ENCODE measurements at regions not wholly inside any gene's neighbourhood (a gene's known extent, or its start where the extent isn't known, plus 50 kb on each side); places are given as distances from the start of the nearest gene placed in this dataset.

DNA sequence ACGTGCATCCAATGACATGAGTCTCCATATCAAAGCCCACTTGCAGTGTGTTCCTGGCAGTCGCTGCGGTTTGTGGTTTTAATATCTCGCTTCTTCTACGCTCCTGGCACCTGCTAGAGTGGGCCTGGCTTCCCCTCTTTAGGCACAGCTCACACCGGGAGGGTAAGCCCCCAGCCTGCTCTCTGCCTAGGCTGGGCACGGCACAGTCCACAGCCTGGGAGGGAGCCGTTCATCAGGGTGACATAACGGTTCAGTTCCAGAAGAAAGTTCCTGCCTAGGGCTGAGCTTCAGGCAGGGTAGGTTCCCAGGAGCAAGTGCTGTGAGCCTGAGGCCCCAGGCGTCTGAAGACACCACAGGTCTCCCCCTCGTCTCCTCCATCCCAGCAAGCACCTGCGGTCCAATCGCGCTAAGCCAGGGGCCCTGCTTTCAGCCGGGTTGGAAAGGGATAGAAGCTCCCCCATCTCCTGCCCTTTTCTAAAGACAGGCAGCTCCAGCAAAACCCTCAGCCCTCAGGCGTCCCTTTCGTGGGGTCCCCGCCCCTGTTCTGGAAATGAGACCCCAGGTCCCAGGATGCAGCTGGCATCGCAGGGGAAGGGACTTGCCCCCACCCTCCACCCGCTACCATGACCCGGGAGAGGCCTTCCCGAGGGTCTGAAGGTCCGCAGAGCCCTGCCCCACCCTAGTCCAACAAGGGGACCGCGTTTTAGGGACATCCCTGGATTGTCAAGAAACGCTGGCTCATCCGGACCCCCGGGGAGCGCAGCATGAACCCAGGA lies 121.6 kb upstream of the ZNF507 start:
- ATAC-seq = no peak
- TF ChIP-seq ZFP3 (CRISPR knock-in tag; IDR thresholded peaks at IDR 0.05) (no peak), BACH2 (CRISPR knock-in tag; IDR thresholded peaks at IDR 0.05; ENCODE audit: borderline replicate concordance) (no peak), ARNTL (CRISPR knock-in tag; IDR thresholded peaks at IDR 0.05; ENCODE audit: borderline replicate concordance, low read depth) (no peak), CSDC2 (CRISPR knock-in tag; IDR thresholded peaks at IDR 0.05) (no peak), OSR1 (CRISPR knock-in tag; IDR thresholded peaks at IDR 0.05) (no peak), PPARA (CRISPR knock-in tag; IDR thresholded peaks at IDR 0.05; ENCODE audit: borderline replicate concordance) (no peak), ZFP30 (CRISPR knock-in tag; IDR thresholded peaks at IDR 0.05) (no peak), ISL1 (CRISPR knock-in tag; IDR thresholded peaks at IDR 0.05) (no peak), ZC3H10 (CRISPR knock-in tag; IDR thresholded peaks at IDR 0.05) (no peak), TOX (CRISPR knock-in tag; IDR thresholded peaks at IDR 0.05; ENCODE audit: borderline replicate concordance) (no peak), ZNF70 (CRISPR knock-in tag; IDR thresholded peaks at IDR 0.05) (no peak), SNAI2 (CRISPR knock-in tag; IDR thresholded peaks at IDR 0.05) (no peak), GLIS3 (CRISPR knock-in tag; IDR thresholded peaks at IDR 0.05) (no peak), ZNF8 (CRISPR knock-in tag; IDR thresholded peaks at IDR 0.05) (no peak), ESRRG (CRISPR knock-in tag; IDR thresholded peaks at IDR 0.05) (no peak)
- TF ChIP-seq, protein P1, sequence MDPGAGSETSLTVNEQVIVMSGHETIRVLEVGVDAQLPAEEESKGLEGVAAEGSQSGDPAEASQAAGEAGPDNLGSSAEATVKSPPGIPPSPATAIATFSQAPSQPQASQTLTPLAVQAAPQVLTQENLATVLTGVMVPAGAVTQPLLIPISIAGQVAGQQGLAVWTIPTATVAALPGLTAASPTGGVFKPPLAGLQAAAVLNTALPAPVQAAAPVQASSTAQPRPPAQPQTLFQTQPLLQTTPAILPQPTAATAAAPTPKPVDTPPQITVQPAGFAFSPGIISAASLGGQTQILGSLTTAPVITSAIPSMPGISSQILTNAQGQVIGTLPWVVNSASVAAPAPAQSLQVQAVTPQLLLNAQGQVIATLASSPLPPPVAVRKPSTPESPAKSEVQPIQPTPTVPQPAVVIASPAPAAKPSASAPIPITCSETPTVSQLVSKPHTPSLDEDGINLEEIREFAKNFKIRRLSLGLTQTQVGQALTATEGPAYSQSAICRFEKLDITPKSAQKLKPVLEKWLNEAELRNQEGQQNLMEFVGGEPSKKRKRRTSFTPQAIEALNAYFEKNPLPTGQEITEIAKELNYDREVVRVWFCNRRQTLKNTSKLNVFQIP (CRISPR knock-in tag; IDR thresholded peaks at IDR 0.05; ENCODE audit: borderline replicate concordance, low read depth) = no peak
- TF ChIP-seq, protein P2, sequence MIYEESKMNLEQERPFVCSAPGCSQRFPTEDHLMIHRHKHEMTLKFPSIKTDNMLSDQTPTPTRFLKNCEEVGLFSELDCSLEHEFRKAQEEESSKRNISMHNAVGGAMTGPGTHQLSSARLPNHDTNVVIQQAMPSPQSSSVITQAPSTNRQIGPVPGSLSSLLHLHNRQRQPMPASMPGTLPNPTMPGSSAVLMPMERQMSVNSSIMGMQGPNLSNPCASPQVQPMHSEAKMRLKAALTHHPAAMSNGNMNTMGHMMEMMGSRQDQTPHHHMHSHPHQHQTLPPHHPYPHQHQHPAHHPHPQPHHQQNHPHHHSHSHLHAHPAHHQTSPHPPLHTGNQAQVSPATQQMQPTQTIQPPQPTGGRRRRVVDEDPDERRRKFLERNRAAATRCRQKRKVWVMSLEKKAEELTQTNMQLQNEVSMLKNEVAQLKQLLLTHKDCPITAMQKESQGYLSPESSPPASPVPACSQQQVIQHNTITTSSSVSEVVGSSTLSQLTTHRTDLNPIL (CRISPR knock-in tag; IDR thresholded peaks at IDR 0.05; ENCODE audit: low read depth) = no peak
- TF ChIP-seq, protein P3, sequence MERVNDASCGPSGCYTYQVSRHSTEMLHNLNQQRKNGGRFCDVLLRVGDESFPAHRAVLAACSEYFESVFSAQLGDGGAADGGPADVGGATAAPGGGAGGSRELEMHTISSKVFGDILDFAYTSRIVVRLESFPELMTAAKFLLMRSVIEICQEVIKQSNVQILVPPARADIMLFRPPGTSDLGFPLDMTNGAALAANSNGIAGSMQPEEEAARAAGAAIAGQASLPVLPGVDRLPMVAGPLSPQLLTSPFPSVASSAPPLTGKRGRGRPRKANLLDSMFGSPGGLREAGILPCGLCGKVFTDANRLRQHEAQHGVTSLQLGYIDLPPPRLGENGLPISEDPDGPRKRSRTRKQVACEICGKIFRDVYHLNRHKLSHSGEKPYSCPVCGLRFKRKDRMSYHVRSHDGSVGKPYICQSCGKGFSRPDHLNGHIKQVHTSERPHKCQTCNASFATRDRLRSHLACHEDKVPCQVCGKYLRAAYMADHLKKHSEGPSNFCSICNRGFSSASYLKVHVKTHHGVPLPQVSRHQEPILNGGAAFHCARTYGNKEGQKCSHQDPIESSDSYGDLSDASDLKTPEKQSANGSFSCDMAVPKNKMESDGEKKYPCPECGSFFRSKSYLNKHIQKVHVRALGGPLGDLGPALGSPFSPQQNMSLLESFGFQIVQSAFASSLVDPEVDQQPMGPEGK (CRISPR knock-in tag; IDR thresholded peaks at IDR 0.05; ENCODE audit: borderline replicate concordance) = no peak
- TF ChIP-seq, protein P4, sequence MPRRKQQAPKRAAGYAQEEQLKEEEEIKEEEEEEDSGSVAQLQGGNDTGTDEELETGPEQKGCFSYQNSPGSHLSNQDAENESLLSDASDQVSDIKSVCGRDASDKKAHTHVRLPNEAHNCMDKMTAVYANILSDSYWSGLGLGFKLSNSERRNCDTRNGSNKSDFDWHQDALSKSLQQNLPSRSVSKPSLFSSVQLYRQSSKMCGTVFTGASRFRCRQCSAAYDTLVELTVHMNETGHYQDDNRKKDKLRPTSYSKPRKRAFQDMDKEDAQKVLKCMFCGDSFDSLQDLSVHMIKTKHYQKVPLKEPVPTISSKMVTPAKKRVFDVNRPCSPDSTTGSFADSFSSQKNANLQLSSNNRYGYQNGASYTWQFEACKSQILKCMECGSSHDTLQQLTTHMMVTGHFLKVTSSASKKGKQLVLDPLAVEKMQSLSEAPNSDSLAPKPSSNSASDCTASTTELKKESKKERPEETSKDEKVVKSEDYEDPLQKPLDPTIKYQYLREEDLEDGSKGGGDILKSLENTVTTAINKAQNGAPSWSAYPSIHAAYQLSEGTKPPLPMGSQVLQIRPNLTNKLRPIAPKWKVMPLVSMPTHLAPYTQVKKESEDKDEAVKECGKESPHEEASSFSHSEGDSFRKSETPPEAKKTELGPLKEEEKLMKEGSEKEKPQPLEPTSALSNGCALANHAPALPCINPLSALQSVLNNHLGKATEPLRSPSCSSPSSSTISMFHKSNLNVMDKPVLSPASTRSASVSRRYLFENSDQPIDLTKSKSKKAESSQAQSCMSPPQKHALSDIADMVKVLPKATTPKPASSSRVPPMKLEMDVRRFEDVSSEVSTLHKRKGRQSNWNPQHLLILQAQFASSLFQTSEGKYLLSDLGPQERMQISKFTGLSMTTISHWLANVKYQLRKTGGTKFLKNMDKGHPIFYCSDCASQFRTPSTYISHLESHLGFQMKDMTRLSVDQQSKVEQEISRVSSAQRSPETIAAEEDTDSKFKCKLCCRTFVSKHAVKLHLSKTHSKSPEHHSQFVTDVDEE (CRISPR knock-in tag; IDR thresholded peaks at IDR 0.05) = no peak
- TF ChIP-seq, protein P5, sequence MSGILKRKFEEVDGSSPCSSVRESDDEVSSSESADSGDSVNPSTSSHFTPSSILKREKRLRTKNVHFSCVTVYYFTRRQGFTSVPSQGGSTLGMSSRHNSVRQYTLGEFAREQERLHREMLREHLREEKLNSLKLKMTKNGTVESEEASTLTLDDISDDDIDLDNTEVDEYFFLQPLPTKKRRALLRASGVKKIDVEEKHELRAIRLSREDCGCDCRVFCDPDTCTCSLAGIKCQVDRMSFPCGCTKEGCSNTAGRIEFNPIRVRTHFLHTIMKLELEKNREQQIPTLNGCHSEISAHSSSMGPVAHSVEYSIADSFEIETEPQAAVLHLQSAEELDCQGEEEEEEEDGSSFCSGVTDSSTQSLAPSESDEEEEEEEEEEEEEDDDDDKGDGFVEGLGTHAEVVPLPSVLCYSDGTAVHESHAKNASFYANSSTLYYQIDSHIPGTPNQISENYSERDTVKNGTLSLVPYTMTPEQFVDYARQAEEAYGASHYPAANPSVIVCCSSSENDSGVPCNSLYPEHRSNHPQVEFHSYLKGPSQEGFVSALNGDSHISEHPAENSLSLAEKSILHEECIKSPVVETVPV (CRISPR knock-in tag; IDR thresholded peaks at IDR 0.05) = no peak

DNA sequence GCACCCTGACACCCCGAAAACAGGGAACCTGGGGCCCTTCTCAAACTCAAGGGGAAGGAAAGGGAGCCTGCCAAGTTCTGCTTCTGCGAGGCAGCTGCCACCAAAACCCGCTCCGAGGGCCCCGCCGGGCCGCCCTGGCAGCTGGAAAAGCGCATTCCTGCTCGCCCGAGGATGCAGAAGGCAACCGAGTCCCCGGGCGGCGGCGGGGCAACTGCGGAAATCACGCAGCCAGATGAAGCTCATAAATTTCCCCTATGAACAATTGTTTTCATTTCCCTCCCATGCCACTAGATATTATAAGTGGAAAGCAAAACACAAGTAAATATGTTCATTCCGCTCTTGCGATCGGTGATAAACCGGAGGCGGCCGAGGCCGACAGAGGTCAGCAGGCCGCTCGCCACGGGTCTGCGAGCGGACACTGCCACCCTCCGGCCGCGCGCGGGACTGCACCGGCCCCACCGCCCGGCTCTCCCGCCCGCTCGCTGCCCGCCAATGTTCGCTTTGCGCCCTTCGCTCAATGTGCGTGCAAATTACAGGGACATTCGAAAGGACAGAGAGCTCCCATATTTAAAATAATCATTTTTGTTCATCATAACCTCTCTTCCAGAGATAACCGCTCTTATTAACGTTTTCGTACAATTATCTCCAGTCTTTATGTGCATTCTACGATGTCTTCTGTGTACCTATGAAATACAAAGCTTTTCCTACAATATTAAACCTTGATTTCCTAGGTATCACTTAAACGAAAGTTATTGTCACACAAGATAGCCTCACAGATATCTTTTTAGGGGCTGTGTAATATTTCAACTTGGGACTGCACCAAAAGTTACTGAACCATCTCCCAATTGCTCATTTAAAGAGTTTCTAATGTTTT lies 120.8 kb upstream of the ZNF507 start:
- peak; percentile 83 for ATAC-seq
- TF ChIP-seq, protein P5 (CRISPR knock-in tag; IDR thresholded peaks at IDR 0.05) = no peak
- TF ChIP-seq, protein P4 (CRISPR knock-in tag; IDR thresholded peaks at IDR 0.05) = peak; percentile 38; the same call in 1 of the 2 replicates
- TF ChIP-seq GLIS3 (CRISPR knock-in tag; IDR thresholded peaks at IDR 0.05) (no peak), ZC3H10 (CRISPR knock-in tag; IDR thresholded peaks at IDR 0.05) (no peak)
